ENCODE measurements at regions not wholly inside any gene's neighbourhood (a gene's known extent, or its start where the extent isn't known, plus 50 kb on each side); places are given as distances from the start of the nearest gene placed in this dataset.

DNA sequence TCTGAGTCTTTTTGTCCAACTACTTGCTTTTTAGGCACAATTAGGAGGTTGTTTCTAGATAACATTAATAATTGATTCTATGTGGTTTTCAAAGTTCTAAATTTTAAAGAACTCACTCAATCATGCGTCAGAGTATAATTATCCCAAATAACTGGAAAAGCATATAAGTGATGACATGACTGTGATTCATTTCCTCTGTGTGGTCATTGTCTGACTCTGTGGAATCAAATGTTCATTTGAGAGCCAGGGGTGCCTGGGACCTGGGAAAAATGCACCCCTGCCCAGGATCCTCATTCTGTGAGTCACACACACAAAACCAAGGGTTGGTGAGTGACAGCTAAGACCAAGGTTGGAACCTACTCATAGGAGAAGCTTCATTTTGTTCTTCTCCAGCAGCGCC, 127.1 kb upstream of the MLIP start:
- TF ChIP-seq, protein P1, sequence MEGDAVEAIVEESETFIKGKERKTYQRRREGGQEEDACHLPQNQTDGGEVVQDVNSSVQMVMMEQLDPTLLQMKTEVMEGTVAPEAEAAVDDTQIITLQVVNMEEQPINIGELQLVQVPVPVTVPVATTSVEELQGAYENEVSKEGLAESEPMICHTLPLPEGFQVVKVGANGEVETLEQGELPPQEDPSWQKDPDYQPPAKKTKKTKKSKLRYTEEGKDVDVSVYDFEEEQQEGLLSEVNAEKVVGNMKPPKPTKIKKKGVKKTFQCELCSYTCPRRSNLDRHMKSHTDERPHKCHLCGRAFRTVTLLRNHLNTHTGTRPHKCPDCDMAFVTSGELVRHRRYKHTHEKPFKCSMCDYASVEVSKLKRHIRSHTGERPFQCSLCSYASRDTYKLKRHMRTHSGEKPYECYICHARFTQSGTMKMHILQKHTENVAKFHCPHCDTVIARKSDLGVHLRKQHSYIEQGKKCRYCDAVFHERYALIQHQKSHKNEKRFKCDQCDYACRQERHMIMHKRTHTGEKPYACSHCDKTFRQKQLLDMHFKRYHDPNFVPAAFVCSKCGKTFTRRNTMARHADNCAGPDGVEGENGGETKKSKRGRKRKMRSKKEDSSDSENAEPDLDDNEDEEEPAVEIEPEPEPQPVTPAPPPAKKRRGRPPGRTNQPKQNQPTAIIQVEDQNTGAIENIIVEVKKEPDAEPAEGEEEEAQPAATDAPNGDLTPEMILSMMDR (conservative IDR thresholded peaks at IDR 0.05; ENCODE audit: low read depth, low read length), result no peak
- TF ChIP-seq EZH2 (IDR thresholded peaks at IDR 0.05; ENCODE audit: low read length, unreplicated experiment), result no peak

Measured in PC-3 (cell line).